GM06990 (cell line): ENCODE measurements at regions not wholly inside any gene's neighbourhood (a gene's known extent, or its start where the extent isn't known, plus 50 kb on each side); places are given as distances from the start of the nearest gene placed in this dataset.
A peak's percentile ranks its signal among the peaks of the same experiment; 100 is the strongest.

Source experiments
- DNase-seq: peaks from one replicate; pipeline ENCODE4 v3.0.0-alpha.2; 2011; ENCODE audit not compliant: insufficient read length; ENCODE audit errors: extremely low read depth
- H3K27me3 ChIP-seq: replicated peaks from 2 replicates; pipeline ENCODE4 v1.6.0; 2011; ENCODE audit warnings: low read length; ENCODE audit not compliant: control insufficient read depth, insufficient read depth
- H3K36me3 ChIP-seq: 2 replicates; pipeline ENCODE4 v1.5.1; 2011; ENCODE audit warnings: low read length; ENCODE audit not compliant: control insufficient read depth, insufficient read depth
- H3K4me3 ChIP-seq: replicated peaks from 2 replicates; pipeline ENCODE4 v1.5.1; 2011; ENCODE audit warnings: low read depth, mild to moderate bottlenecking, control low read depth, low read length
- TF ChIP-seq, protein P1 (sequence below): IDR thresholded peaks from 2 replicates; pipeline ENCODE4 v1.5.1; 2011; ENCODE audit warnings: low read length, control low read depth, mild to moderate bottlenecking, inconsistent platforms; ENCODE audit not compliant: insufficient read depth, poor library complexity, severe bottlenecking

DNA sequence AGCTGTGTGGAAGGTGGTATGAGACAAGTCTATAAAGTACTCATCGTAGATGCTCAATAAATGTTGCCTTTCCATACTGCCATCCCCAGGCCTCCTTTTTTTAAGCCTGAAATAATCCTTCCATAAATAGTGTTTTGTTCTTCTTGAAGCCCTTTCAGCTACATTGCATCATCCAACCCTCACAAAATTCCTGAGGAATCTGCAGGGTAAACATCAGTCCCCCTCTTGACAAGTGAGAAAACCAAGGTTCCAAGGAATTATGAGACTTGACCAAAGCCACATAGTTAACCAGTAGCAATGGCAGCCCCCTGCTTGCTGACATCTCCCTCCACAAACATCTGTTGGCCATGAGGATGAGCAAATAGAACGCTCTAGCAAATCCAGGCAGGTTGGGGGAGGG, 89.7 kb upstream of the CCL1 start:
- TF ChIP-seq, protein P1, sequence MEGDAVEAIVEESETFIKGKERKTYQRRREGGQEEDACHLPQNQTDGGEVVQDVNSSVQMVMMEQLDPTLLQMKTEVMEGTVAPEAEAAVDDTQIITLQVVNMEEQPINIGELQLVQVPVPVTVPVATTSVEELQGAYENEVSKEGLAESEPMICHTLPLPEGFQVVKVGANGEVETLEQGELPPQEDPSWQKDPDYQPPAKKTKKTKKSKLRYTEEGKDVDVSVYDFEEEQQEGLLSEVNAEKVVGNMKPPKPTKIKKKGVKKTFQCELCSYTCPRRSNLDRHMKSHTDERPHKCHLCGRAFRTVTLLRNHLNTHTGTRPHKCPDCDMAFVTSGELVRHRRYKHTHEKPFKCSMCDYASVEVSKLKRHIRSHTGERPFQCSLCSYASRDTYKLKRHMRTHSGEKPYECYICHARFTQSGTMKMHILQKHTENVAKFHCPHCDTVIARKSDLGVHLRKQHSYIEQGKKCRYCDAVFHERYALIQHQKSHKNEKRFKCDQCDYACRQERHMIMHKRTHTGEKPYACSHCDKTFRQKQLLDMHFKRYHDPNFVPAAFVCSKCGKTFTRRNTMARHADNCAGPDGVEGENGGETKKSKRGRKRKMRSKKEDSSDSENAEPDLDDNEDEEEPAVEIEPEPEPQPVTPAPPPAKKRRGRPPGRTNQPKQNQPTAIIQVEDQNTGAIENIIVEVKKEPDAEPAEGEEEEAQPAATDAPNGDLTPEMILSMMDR: no peak
- H3K36me3 ChIP-seq: no peaks in the 10 kb centered on the region

GRCh38 chr17:34451313-34451712, 88.3 kb upstream of the CCL1 start:
- Histone ChIP-seq H3K36me3 (no peaks in the 10 kb centered on the region), H3K4me3 (no peak overlapping the region), H3K27me3 (peaks cover 2% of the 10 kb centered on the region; the same call in 1 of the 2 replicates)
- TF ChIP-seq, protein P1: no peak
- DNase-seq: no peak

More for the DNA sequence above, 89.7 kb upstream of the CCL1 start:
- DNase-seq: no peak
- H3K4me3 ChIP-seq: no peak overlapping the region
- H3K27me3 ChIP-seq: peaks cover 2% of the 10 kb centered on the region; the same call in 1 of the 2 replicates

GRCh38 chr17:34447406-34447805, 84.4 kb upstream of the CCL1 start:
- TF ChIP-seq, protein P1: no peak
- Histone ChIP-seq H3K4me3 (no peak overlapping the region), H3K27me3 (peaks cover 4% of the 10 kb centered on the region; the same call in 1 of the 2 replicates), H3K36me3 (no peaks in the 10 kb centered on the region)
- DNase-seq: no peak

- Histone ChIP-seq H3K36me3 (no peaks in the 10 kb centered on the region), H3K4me3 (no peak overlapping the region), H3K27me3 (peaks cover 4% of the 10 kb centered on the region; the same call in 1 of the 2 replicates)
- no peak for DNase-seq
- TF ChIP-seq, protein P1: no peak
Observed at GRCh38 chr17:34445101-34445500, 82.1 kb upstream of the CCL1 start.

DNA sequence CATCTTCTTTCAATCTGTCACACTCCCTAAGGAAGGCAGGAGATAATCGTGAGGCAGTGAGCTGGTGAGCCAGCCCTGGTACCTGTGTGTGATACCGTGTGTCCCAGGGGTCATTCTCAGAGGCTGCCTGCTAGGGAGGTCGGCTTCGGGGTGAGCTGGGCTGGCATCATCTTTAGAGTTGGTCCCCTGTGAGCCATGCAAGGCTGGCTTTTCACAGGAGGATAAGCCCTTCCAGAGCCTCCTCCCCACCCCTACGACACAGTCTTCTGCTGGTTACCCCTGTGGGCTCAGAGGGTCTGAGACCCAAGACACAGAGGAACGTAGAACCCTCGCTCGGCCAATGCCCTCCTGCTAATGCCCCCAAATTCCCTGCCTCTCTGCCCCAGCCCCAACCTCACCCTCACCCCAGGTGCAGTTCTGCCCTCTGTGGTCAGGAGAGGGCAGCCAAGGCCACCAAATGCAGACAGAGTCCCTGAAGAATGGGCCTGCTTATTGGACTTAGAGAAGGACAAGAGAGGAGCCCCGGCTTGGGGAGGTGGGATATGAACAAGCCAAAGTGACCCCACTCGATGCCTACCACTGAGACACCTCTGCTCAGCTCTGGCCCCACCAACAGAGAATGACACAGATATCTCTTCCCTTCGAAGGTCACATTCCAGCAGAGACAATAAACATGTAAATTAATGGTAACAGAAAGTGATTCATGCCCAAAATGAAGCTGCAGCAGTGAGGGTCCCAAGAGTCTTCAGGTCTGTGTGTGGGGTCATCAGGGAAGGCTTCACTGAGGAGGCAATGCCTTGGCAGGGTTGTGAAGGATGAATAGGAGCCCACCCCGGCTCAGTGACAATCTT, 80.8 kb upstream of the CCL1 start:
- H3K36me3 ChIP-seq: no peaks in the 10 kb centered on the region
- no peak for DNase-seq

More for the DNA sequence above, 80.8 kb upstream of the CCL1 start:
- H3K4me3 ChIP-seq: no peak overlapping the region
- TF ChIP-seq, protein P1: peak; percentile 44
- H3K27me3 ChIP-seq: peaks cover 4% of the 10 kb centered on the region; the same call in 1 of the 2 replicates
